OCI-LY3 (cell line): ENCODE measurements at regions not wholly inside any gene's neighbourhood (a gene's known extent, or its start where the extent isn't known, plus 50 kb on each side); places are given as distances from the start of the nearest gene placed in this dataset.

Source experiments
- H2AFZ ChIP-seq: fragments of 200-600, 300-600 bp; shearing (Covaris generic); 2 replicates; pipeline ENCODE4 v1.6.0; 2014; ENCODE audit warnings: antibody characterized with exemption, low read depth, low read length
- H3K27ac ChIP-seq: fragments of 200-600, 300-600 bp; sonication (generic); 2 replicates; pipeline ENCODE4 v1.5.1; 2014; ENCODE audit warnings: mild to moderate bottlenecking, low read length, moderate library complexity, mixed read lengths
- H3K27me3 ChIP-seq: fragments of 200-600, 300-600 bp; sonication (generic); 2 replicates; pipeline ENCODE4 v1.6.1; 2014; ENCODE audit warnings: low read depth, low read length, mixed read lengths
- H3K36me3 ChIP-seq: fragments of 200-600, 300-600 bp; sonication (generic); replicated peaks from 2 replicates; pipeline ENCODE3; 2014; ENCODE audit warnings: low read depth, low read length, mixed read lengths
- H3K4me1 ChIP-seq: fragments of 300-600, 200-600 bp; sonication (generic); 2 replicates; pipeline ENCODE4 v1.6.1; 2014; ENCODE audit warnings: low read length, mixed read lengths
- H3K4me2 ChIP-seq: fragments of 200-600, 300-600 bp; sonication (generic); 2 replicates; pipeline ENCODE4 v1.6.1; 2014; ENCODE audit warnings: low read length, mixed read lengths
- H3K4me3 ChIP-seq: fragments of 300-600, 200-600 bp; sonication (generic); 2 replicates; pipeline ENCODE4 v1.5.1; 2014; ENCODE audit warnings: antibody characterized with exemption, mild to moderate bottlenecking, low read length, moderate library complexity
- H3K79me2 ChIP-seq: fragments of 300-600, 200-600 bp; shearing (Covaris generic); 2 replicates; pipeline ENCODE4 v1.6.1; 2014; ENCODE audit warnings: mild to moderate bottlenecking, low read length, mixed read lengths
- H3K9ac ChIP-seq: fragments of 300-600, 200-600 bp; shearing (Covaris generic); 2 replicates; pipeline ENCODE4 v1.6.0; 2014; ENCODE audit warnings: mild to moderate bottlenecking, low read length, moderate library complexity
- H3K9me3 ChIP-seq: fragments of 200-600, 300-600 bp; shearing (Covaris generic); 2 replicates; pipeline ENCODE4 v1.6.1; 2014; ENCODE audit warnings: low read length, mixed read lengths; ENCODE audit not compliant: insufficient read depth
- H4K20me1 ChIP-seq: fragments of 200-600, 300-600 bp; sonication (generic); 2 replicates; pipeline ENCODE4 v1.6.1; 2016; ENCODE audit warnings: low read length, mixed read lengths; ENCODE audit not compliant: insufficient read depth
- EZH2phosphoT487 ChIP-seq: fragments of 200-600 bp; shearing (Covaris generic); IDR thresholded peaks from 2 replicates; pipeline ENCODE4 v1.6.1; 2018; ENCODE audit warnings: antibody characterized with exemption, mixed run types, low read depth
- TF ChIP-seq, protein P1 (sequence below): fragments of 200-600, 300-600 bp; sonication (generic); IDR thresholded peaks from 2 replicates; pipeline ENCODE4 v1.5.1; 2014; ENCODE audit warnings: antibody characterized with exemption, low read length, low read depth

DNA sequence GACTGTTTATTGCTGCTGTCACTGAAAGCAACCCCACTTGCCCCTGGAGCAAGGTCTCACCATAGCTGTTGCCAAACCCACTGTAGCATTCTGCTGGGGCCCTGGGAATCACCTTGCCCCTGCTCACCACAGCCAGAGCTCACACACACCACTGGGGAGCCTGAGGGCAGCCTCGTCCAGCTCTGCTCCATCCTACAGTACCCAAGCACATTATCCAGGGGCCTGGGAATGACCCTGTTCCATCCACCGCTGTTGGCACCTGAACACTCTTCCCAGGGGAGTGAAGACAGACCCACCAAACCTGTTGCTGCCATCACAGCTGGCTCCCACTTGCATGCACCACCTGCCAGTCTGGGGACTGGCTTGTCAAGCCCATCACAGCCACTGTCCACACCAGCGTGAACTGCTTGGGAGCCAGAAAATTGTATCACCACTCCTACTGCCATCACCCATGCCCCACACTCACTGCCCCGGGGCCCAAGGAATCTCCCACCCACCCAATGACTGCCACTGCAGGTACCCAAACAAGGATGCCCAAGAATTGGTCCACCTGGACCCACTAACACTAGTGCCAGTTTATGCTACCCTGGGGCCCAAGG is 811.3 kb downstream of the KLHL13 start:
- no peaks in the 10 kb centered on the region for H3K9me3 ChIP-seq
- TF ChIP-seq, protein P1, sequence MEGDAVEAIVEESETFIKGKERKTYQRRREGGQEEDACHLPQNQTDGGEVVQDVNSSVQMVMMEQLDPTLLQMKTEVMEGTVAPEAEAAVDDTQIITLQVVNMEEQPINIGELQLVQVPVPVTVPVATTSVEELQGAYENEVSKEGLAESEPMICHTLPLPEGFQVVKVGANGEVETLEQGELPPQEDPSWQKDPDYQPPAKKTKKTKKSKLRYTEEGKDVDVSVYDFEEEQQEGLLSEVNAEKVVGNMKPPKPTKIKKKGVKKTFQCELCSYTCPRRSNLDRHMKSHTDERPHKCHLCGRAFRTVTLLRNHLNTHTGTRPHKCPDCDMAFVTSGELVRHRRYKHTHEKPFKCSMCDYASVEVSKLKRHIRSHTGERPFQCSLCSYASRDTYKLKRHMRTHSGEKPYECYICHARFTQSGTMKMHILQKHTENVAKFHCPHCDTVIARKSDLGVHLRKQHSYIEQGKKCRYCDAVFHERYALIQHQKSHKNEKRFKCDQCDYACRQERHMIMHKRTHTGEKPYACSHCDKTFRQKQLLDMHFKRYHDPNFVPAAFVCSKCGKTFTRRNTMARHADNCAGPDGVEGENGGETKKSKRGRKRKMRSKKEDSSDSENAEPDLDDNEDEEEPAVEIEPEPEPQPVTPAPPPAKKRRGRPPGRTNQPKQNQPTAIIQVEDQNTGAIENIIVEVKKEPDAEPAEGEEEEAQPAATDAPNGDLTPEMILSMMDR, result no peak
- TF ChIP-seq EZH2phosphoT487, result no peak
- H3K36me3 ChIP-seq, result no peaks in the 10 kb centered on the region
- H3K4me1 ChIP-seq, result no peaks in the 10 kb centered on the region
- H3K9ac ChIP-seq, result no peak overlapping the region
- no peak overlapping the region for H3K4me3 ChIP-seq
- no peaks in the 10 kb centered on the region for H4K20me1 ChIP-seq
- no peak overlapping the region for H2AFZ ChIP-seq
- no peaks in the 10 kb centered on the region for H3K79me2 ChIP-seq
- no peak overlapping the region for H3K27ac ChIP-seq
- no peak overlapping the region for H3K4me2 ChIP-seq
- H3K27me3 ChIP-seq, result no peaks in the 10 kb centered on the region

DNA sequence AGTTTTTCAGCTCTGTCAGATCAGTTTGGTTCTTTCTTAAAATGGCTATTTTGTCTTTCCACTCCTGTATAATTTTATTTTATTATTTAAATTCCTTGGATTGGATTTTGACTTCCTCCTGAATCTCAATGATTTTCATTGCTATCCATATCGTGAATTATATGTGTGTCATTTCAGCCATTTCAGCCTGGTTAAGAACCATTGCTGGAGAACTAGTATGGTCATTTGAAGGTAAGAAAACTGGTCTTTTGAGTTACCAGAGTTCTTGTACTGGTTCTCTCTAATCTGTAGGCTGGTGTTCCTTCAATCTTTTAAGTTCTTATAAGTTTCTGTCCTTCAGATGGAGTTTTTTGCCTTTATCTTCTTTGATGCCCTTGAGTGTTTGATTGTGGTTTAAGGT is 815.5 kb downstream of the KLHL13 start:
- H3K9ac ChIP-seq, result no peak overlapping the region
- no peaks in the 10 kb centered on the region for H3K27me3 ChIP-seq
- H3K36me3 ChIP-seq, result no peaks in the 10 kb centered on the region
- H3K4me3 ChIP-seq, result no peak overlapping the region
- H3K9me3 ChIP-seq, result no peaks in the 10 kb centered on the region
- H2AFZ ChIP-seq, result no peak overlapping the region
- no peak overlapping the region for H3K27ac ChIP-seq
- TF ChIP-seq EZH2phosphoT487, result no peak
- TF ChIP-seq, protein P1, result no peak
- H3K79me2 ChIP-seq, result no peaks in the 10 kb centered on the region
- no peaks in the 10 kb centered on the region for H4K20me1 ChIP-seq
- no peaks in the 10 kb centered on the region for H3K4me1 ChIP-seq
- H3K4me2 ChIP-seq, result no peak overlapping the region

DNA sequence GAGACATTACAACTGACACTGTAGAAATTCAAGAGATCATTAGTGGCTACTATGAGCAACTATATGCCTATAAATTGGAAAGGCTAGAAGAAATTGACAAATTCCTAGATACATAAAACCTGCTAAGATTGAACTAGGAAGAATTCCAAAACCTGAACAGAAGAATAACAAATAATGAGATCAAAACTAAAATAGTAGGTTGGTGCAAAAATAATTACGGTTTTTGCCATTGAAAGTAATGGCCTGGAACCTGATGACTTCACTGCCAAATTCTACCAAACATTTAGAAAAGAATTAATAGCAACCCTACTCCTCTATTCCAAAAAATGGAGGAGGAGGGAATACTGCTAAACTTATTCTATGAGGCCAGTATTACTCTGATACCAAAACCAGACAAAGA is 824.9 kb downstream of the KLHL13 start:
- H3K79me2 ChIP-seq, result no peaks in the 10 kb centered on the region
- no peak overlapping the region for H3K9ac ChIP-seq
- H4K20me1 ChIP-seq, result no peaks in the 10 kb centered on the region
- no peaks in the 10 kb centered on the region for H3K27me3 ChIP-seq
- H3K27ac ChIP-seq, result no peak overlapping the region
- no peak overlapping the region for H3K4me2 ChIP-seq
- no peak overlapping the region for H2AFZ ChIP-seq
- H3K36me3 ChIP-seq, result no peaks in the 10 kb centered on the region
- TF ChIP-seq, protein P1, result no peak
- no peaks in the 10 kb centered on the region for H3K4me1 ChIP-seq
- no peak overlapping the region for H3K4me3 ChIP-seq
- no peaks in the 10 kb centered on the region for H3K9me3 ChIP-seq

DNA sequence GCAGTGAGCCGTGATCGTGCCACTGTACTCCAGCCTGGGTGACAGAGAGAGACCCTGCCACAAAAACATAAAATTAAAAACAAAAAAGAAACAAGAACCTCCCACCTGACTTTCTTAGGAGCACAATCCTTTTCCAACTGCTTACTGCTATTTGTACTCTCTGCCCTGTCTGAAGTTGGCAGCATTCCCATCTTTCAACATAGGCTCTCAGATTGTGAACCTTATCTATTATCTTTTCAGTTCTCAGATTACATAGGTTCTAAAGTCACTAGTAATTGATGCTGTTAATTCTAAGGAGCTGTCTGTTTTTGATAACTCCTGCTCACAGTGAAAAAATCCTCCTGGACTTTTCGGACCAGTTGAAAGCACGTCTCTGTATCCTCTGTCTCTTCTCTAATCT is 812.2 kb upstream of the CT83 start:
- no peaks in the 10 kb centered on the region for H3K9me3 ChIP-seq
- no peak for TF ChIP-seq EZH2phosphoT487

More for the DNA sequence above, 812.2 kb upstream of the CT83 start:
- Histone ChIP-seq H3K4me1 (no peaks in the 10 kb centered on the region), H3K4me3 (no peak overlapping the region), H3K9ac (no peak overlapping the region), H2AFZ (no peak overlapping the region), H3K36me3 (no peaks in the 10 kb centered on the region), H3K4me2 (no peak overlapping the region), H3K27me3 (no peaks in the 10 kb centered on the region), H3K79me2 (no peaks in the 10 kb centered on the region), H4K20me1 (no peaks in the 10 kb centered on the region), H3K27ac (no peak overlapping the region)
